ENCODE measurements at regions not wholly inside any gene's neighbourhood (a gene's known extent, or its start where the extent isn't known, plus 50 kb on each side); places are given as distances from the start of the nearest gene placed in this dataset.

- no peak for TF ChIP-seq POLR2A (IDR thresholded peaks at IDR 0.05)
- no peak for TF ChIP-seq EP300 (IDR thresholded peaks at IDR 0.05; ENCODE audit: low read depth)
- TF ChIP-seq CTCF (IDR thresholded peaks at IDR 0.05): no peak
Measured at GRCh38 chr5:50576686-50577256, 89.7 kb upstream of the PARP8 start.
